H1 (cell line): ENCODE measurements at regions not wholly inside any gene's neighbourhood (a gene's known extent, or its start where the extent isn't known, plus 50 kb on each side); places are given as distances from the start of the nearest gene placed in this dataset.

Source experiments
- CTCF ChIA-PET: fragments of 300-600 bp; sonication (Branson Sonifier 250); formaldehyde crosslinking; loops from one replicate; lab custom pipeline; 2021; ENCODE audit not compliant: partially characterized antibody; lab: Charles Lee
- POLR2A ChIA-PET: fragments of 300-600 bp; sonication (Branson Sonifier 250); formaldehyde crosslinking; loops from one replicate; lab custom pipeline; 2021; ENCODE audit warnings: inconsistent platforms; ENCODE audit not compliant: partially characterized antibody; lab: Charles Lee
- DNase-seq, 2 experiments: peaks; one replicate each; pipeline versions ENCODE4 v3.0.0 to v3.0.0-alpha.2; 2010 to 2022; ENCODE audit warnings: low spot score in 2 of 2, low read depth in 1 of 2, mixed read lengths in 1 of 2
- FAIRE-seq: peaks from 2 replicates; lab custom pipeline; 2011; peaks lifted over from hg19 to GRCh38; lab: Jason Lieb, UNC
- H2AFZ ChIP-seq: 2 replicates; pipeline ENCODE4 v1.8.1; 2012; ENCODE audit warnings: low read length, inconsistent platforms
- H2AK5ac ChIP-seq: 2 replicates; pipeline ENCODE4 v1.6.1; 2013; ENCODE audit warnings: low read depth, low read length
- H2BK120ac ChIP-seq: replicated peaks from 2 replicates; pipeline ENCODE3; 2013; ENCODE audit warnings: low read depth, low read length, inconsistent platforms
- H2BK12ac ChIP-seq: 2 replicates; pipeline ENCODE4 v1.6.1; 2013; ENCODE audit warnings: low read depth, low read length
- H2BK15ac ChIP-seq: 2 replicates; pipeline ENCODE4 v1.6.1; 2013; ENCODE audit warnings: low read length
- H2BK20ac ChIP-seq: 2 replicates; pipeline ENCODE4 v1.6.1; 2013; ENCODE audit warnings: low read length
- H2BK5ac ChIP-seq: 2 replicates; pipeline ENCODE4 v1.6.1; 2013; ENCODE audit warnings: low read depth, low read length
- H3K14ac ChIP-seq: 2 replicates; pipeline ENCODE4 v1.6.1; 2013; ENCODE audit warnings: inconsistent platforms; ENCODE audit not compliant: insufficient read length
- H3K18ac ChIP-seq: 2 replicates; pipeline ENCODE4 v1.6.1; 2013; ENCODE audit warnings: low read length; ENCODE audit errors: extremely low read depth
- H3K23ac ChIP-seq: 2 replicates; pipeline ENCODE4 v1.6.1; 2013; ENCODE audit warnings: inconsistent platforms; ENCODE audit not compliant: insufficient read length
- H3K23me2 ChIP-seq: 2 replicates; pipeline ENCODE4 v1.6.1; 2013; ENCODE audit warnings: low read depth, low read length
- H3K27ac ChIP-seq: 2 replicates; pipeline ENCODE4 v1.6.1; 2011; ENCODE audit warnings: low read depth, low read length, inconsistent platforms
- H3K27me3 ChIP-seq, 4 experiments: replicated peaks in 1 of 4; 1 replicate in 1 of 4; 2 replicates in 3 of 4; pipeline versions ENCODE4 v1.6.1 to v1.8.1; 2011 to 2013; ENCODE audit warnings: low read length in 3 of 4, mild to moderate bottlenecking in 3 of 4, inconsistent platforms in 2 of 4, mixed read lengths in 2 of 4, moderate library complexity in 1 of 4; ENCODE audit not compliant: control insufficient read depth in 3 of 4, insufficient read depth in 3 of 4; ENCODE audit errors: extremely low read depth in 1 of 4
- H3K36me3 ChIP-seq, 4 experiments: 2 replicates each; pipeline versions ENCODE4 v1.6.1 to v1.8.1; 2011 to 2013; ENCODE audit warnings: mild to moderate bottlenecking in 4 of 4, low read length in 3 of 4, moderate library complexity in 2 of 4, control low read depth in 1 of 4, inconsistent platforms in 1 of 4; ENCODE audit not compliant: insufficient read depth in 4 of 4, control insufficient read depth in 2 of 4
- H3K4ac ChIP-seq: replicated peaks from 2 replicates; pipeline ENCODE3; 2013; ENCODE audit warnings: low read length, low read depth, mixed read lengths, inconsistent platforms; ENCODE audit not compliant: insufficient read length
- H3K4me1 ChIP-seq, 4 experiments: replicated peaks in 1 of 4; 1 replicate in 1 of 4; 2 replicates in 3 of 4; pipeline versions ENCODE4 v1.6.1 to v1.8.1; 2011 to 2013; ENCODE audit warnings: low read length in 3 of 4, inconsistent platforms in 2 of 4, mixed read lengths in 1 of 4; ENCODE audit not compliant: insufficient read depth in 4 of 4, control insufficient read depth in 3 of 4
- H3K4me2 ChIP-seq, 2 experiments: 2 replicates each; pipeline versions ENCODE4 v1.6.1 to v1.8.1; 2011 to 2013; ENCODE audit warnings: low read depth in 2 of 2, low read length in 2 of 2, control low read depth in 1 of 2, inconsistent platforms in 1 of 2, mild to moderate bottlenecking in 1 of 2; ENCODE audit not compliant: insufficient read depth in 1 of 2
- H3K4me3 ChIP-seq, 4 experiments: fragments of 200-600, 300-600 bp in 1 of 4; sonication (generic), shearing (Covaris generic), sonication (Bioruptor Twin) in 1 of 4; 2 replicates each; pipeline versions ENCODE4 v1.5.1 to v1.8.1; 2011 to 2016; ENCODE audit warnings: low read length in 4 of 4, low read depth in 3 of 4, control low read depth in 2 of 4, inconsistent platforms in 2 of 4, mild to moderate bottlenecking in 2 of 4, mixed read lengths in 1 of 4, moderate library complexity in 1 of 4; ENCODE audit not compliant: insufficient read depth in 2 of 4; ENCODE audit errors: extremely low read depth in 1 of 4
- H3K56ac ChIP-seq: replicated peaks from 2 replicates; pipeline ENCODE3; 2013; ENCODE audit warnings: low read depth, mild to moderate bottlenecking, mixed read lengths, low read length, inconsistent platforms; ENCODE audit not compliant: insufficient read length
- H3K79me1 ChIP-seq: 2 replicates; pipeline ENCODE4 v1.6.1; 2013; ENCODE audit warnings: low read depth, low read length, control low read depth
- H3K79me2 ChIP-seq, 2 experiments: 2 replicates each; pipeline versions ENCODE4 v1.6.1 to v1.8.1; 2012 to 2013; ENCODE audit warnings: low read length in 2 of 2, mild to moderate bottlenecking in 2 of 2, inconsistent platforms in 1 of 2; ENCODE audit not compliant: insufficient read depth in 2 of 2, control insufficient read depth in 1 of 2
- H3K9ac ChIP-seq, 4 experiments: replicated peaks in 1 of 4; 1 replicate in 1 of 4; 2 replicates in 3 of 4; pipeline versions ENCODE4 v1.6.1 to v1.8.1; 2011 to 2013; ENCODE audit warnings: low read depth in 3 of 4, low read length in 3 of 4, control low read depth in 2 of 4, mild to moderate bottlenecking in 2 of 4, moderate library complexity in 2 of 4, inconsistent platforms in 1 of 4; ENCODE audit errors: extremely low read depth in 1 of 4
- H3K9me3 ChIP-seq, 2 experiments: 2 replicates each; pipeline versions ENCODE4 v1.6.1 to v1.8.1; 2012 to 2013; ENCODE audit warnings: mild to moderate bottlenecking in 2 of 2, moderate library complexity in 2 of 2, control low read depth in 1 of 2, inconsistent platforms in 1 of 2, low read depth in 1 of 2, low read length in 1 of 2, mixed read lengths in 1 of 2; ENCODE audit not compliant: insufficient read depth in 2 of 2
- H4K20me1 ChIP-seq, 2 experiments: replicated peaks in 1 of 2; 2 replicates each; pipeline versions ENCODE3 to v1.8.1; 2011 to 2013; ENCODE audit warnings: inconsistent platforms in 2 of 2, low read length in 2 of 2, mild to moderate bottlenecking in 1 of 2; ENCODE audit not compliant: insufficient read depth in 2 of 2, control insufficient read depth in 1 of 2
- H4K5ac ChIP-seq: 2 replicates; pipeline ENCODE4 v1.6.1; 2013; ENCODE audit warnings: low read length, low read depth, mixed read lengths, inconsistent platforms; ENCODE audit not compliant: insufficient read length
- H4K8ac ChIP-seq: 2 replicates; pipeline ENCODE4 v1.8.0; 2013; ENCODE audit warnings: mild to moderate bottlenecking, moderate library complexity, low read length, inconsistent platforms; ENCODE audit not compliant: insufficient read depth; ENCODE audit errors: extremely low read depth
- H4K91ac ChIP-seq: replicated peaks from 2 replicates; pipeline ENCODE3; 2013; ENCODE audit warnings: low read length, mixed read lengths, inconsistent platforms; ENCODE audit not compliant: insufficient read length
- ASH2L ChIP-seq: fragments of 200-600, 300-600 bp; sonication (generic); IDR thresholded peaks from one replicate; pipeline ENCODE4 v1.7.1; 2017; ENCODE audit warnings: low read length
- BACH1 ChIP-seq: IDR thresholded peaks from 2 replicates; pipeline ENCODE4 v1.6.1; 2012; ENCODE audit warnings: low read length, improper control_type of control experiment
- BCL11A ChIP-seq, 2 experiments: IDR thresholded peaks; one replicate each; pipeline ENCODE4 v1.6.1; 2011; ENCODE audit warnings: low read depth in 2 of 2, low read length in 2 of 2, mild to moderate bottlenecking in 2 of 2
- CBX5 ChIP-seq: fragments of 300-800, 300-1000 bp; sonication (generic); IDR thresholded peaks from 2 replicates; pipeline ENCODE4 v1.7.1; 2016; ENCODE audit warnings: antibody characterized with exemption, low read length, low read depth
- CHD2 ChIP-seq: IDR thresholded peaks from 2 replicates; pipeline ENCODE4 v1.6.1; 2012; ENCODE audit warnings: low read length, improper control_type of control experiment
- JUND ChIP-seq: IDR thresholded peaks from 2 replicates; pipeline ENCODE4 v1.6.1; 2011; ENCODE audit warnings: mild to moderate bottlenecking, improper control_type of control experiment, low read length
- MAFK ChIP-seq: IDR thresholded peaks from 2 replicates; pipeline ENCODE4 v1.6.1; 2012; ENCODE audit warnings: low read depth, mild to moderate bottlenecking, improper control_type of control experiment, low read length
- NRF1 ChIP-seq: IDR thresholded peaks from 2 replicates; pipeline ENCODE4 v1.6.1; 2011; ENCODE audit warnings: mild to moderate bottlenecking, low read depth, low read length, improper control_type of control experiment
- RFX5 ChIP-seq: IDR thresholded peaks from 2 replicates; pipeline ENCODE4 v1.6.1; 2011; ENCODE audit warnings: low read depth, low read length, improper control_type of control experiment, borderline replicate concordance
- RXRA ChIP-seq: IDR thresholded peaks from 2 replicates; pipeline ENCODE4 v1.6.1; 2011; ENCODE audit warnings: low read depth, mild to moderate bottlenecking, low read length, moderate library complexity; ENCODE audit not compliant: insufficient read depth
- SP2 ChIP-seq: IDR thresholded peaks from 2 replicates; pipeline ENCODE4 v1.6.1; 2012; ENCODE audit warnings: mild to moderate bottlenecking, low read length, inconsistent platforms
- TAF7 ChIP-seq: optimal IDR thresholded peaks from 2 replicates; pipeline ENCODE3; 2011; ENCODE audit warnings: low read depth, mild to moderate bottlenecking, inconsistent platforms, low read length, moderate library complexity, borderline replicate concordance
- WGBS, 2 experiments: shearing (Covaris generic) in 1 of 2; methylation state at CpG; one replicate each; pipeline versions ENCODE4 v1.1.6 to v1.1.7; 2013 to 2015; ENCODE audit warnings: low lambda C conversion rate in 2 of 2, mixed read lengths in 2 of 2, inconsistent platforms in 1 of 2, low coverage in 1 of 2, missing lambda C conversion rate in 1 of 2; ENCODE audit not compliant: insufficient replicate concordance in 2 of 2, insufficient coverage in 1 of 2, insufficient read length in 1 of 2; ENCODE audit errors: extremely low coverage in 1 of 2, missing lambda C conversion rate in 1 of 2; 5-methylcytosine and 5-hydroxymethylcytosine counted together

GRCh38 chr10:60644436-60645130, 133.7 kb upstream of the CDK1 start:
- POLR2A ChIA-PET, result no interaction called here
- no peak for DNase-seq
- CTCF ChIA-PET, result interaction anchor here (1.9 to 8.0 kb wide), 5 partner anchors 13 to 201 kb away, joined by 5 to 56 read pairs (median 26); no protein-coding TSS in a partner anchor

More at GRCh38 chr10:60644436-60645130, 133.7 kb upstream of the CDK1 start:
- Histone ChIP-seq H3K79me2 (no peaks in the 10 kb centered on the region), H3K4me1 (peaks cover 0 to under 1% (median 0%) of the 10 kb centered on the region in 4 experiments; a peak in 1 of 7 replicates), H3K4me3 (no peak overlapping the region), H3K79me1 (no peaks in the 10 kb centered on the region), H4K8ac (no peak overlapping the region), H2BK15ac (no peak overlapping the region), H4K20me1 (no peaks in the 10 kb centered on the region), H3K4me2 (no peak overlapping the region), H3K9me3 (peaks cover 0 to 3% of the 10 kb centered on the region in 2 experiments; a peak in 1 of 4 replicates), H3K23me2 (no peaks in the 10 kb centered on the region), H4K5ac (no peak overlapping the region), H3K18ac (no peak overlapping the region), H3K4ac (no peak overlapping the region), H4K91ac (no peak overlapping the region), H2AFZ (no peak overlapping the region), H2BK120ac (no peak overlapping the region), H2BK20ac (no peak overlapping the region), H2BK12ac (no peak overlapping the region), H3K36me3 (no peaks in the 10 kb centered on the region), H2BK5ac (no peak overlapping the region), H3K9ac (no peak overlapping the region), H3K23ac (no peak overlapping the region), H3K27me3 (no peaks in the 10 kb centered on the region), H3K14ac (no peak overlapping the region), H2AK5ac (no peak overlapping the region), H3K56ac (no peak overlapping the region), H3K27ac (no peak overlapping the region)
- TF ChIP-seq CBX5 (no peak), NRF1 (no peak), MAFK (peak; percentile 73), JUND (0 out of 2 replicates have a peak, but pooled peaks have one; percentile 10), BACH1 (peak; percentile 66), RFX5 (no peak), BCL11A (IDR thresholded peaks at IDR 0.05; ENCODE audit: low read depth in 2 of 2, low read length in 2 of 2) (no peak), ASH2L (no peak), SP2 (no peak), TAF7 (no peak), CHD2 (no peak), RXRA (no peak)
- WGBS, 2 experiments, result 86% methylated on average over 4 of the region's 4 CpGs; no CpG with 5 or more reads in 1 of the 2 experiments
- no peak for FAIRE-seq
